Sigmoid colon (tissue), 4 donors: ENCODE measurements at regions not wholly inside any gene's neighbourhood (a gene's known extent, or its start where the extent isn't known, plus 50 kb on each side); places are given as distances from the start of the nearest gene placed in this dataset.

Source experiments
- CTCF ChIP-seq, 4 experiments: fragments of 450-650 bp in 3 of 4; fragments of 200-600 bp in 1 of 4; IDR thresholded peaks; one replicate each; pipeline ENCODE4 v1.5.1; 2016 to 2019; ENCODE audit warnings: antibody characterized with exemption in 4 of 4, mild to moderate bottlenecking in 3 of 4, moderate library complexity in 2 of 4
- EP300 ChIP-seq, 4 donors: sonication (generic); formaldehyde crosslinking; IDR thresholded peaks; one replicate each; pipeline ENCODE4 v1.6.1; 2017; ENCODE audit warnings: antibody characterized with exemption in 4 of 4
- POLR2A ChIP-seq, 2 donors: fragments of 450-650 bp; IDR thresholded peaks; one replicate each; pipeline ENCODE4 v1.6.1; 2016; ENCODE audit warnings: antibody characterized with exemption in 2 of 2, mild to moderate bottlenecking in 2 of 2, moderate library complexity in 2 of 2
- POLR2AphosphoS5 ChIP-seq, 4 donors: sonication (generic); formaldehyde crosslinking; IDR thresholded peaks; one replicate each; pipeline ENCODE4 v1.6.1; 2017; ENCODE audit warnings: antibody characterized with exemption in 4 of 4

- TF ChIP-seq POLR2A (IDR thresholded peaks at IDR 0.05) (no peak), POLR2AphosphoS5 (IDR thresholded peaks at IDR 0.05) (no peak), CTCF (IDR thresholded peaks at IDR 0.05) (no peak), EP300 (IDR thresholded peaks at IDR 0.05) (no peak)
Observed at GRCh38 chr15:62799919-62800318, 242.6 kb upstream of the TPM1 start.
